Nephron (organoid): ENCODE measurements at regions not wholly inside any gene's neighbourhood (a gene's known extent, or its start where the extent isn't known, plus 50 kb on each side); places are given as distances from the start of the nearest gene placed in this dataset.
A peak's percentile ranks its signal among the peaks of the same experiment; 100 is the strongest.

ENCODE experiments used
- H3K27ac Mint-ChIP-seq, 3 experiments: 2 replicates each; pipeline ENCODE4 v1.8.0; 2020; ENCODE audit warnings: mixed read lengths in 3 of 3, mild to moderate bottlenecking in 2 of 3, moderate library complexity in 1 of 3
- H3K27me3 Mint-ChIP-seq: 2 replicates; pipeline ENCODE4 v1.8.0; 2021; ENCODE audit warnings: low read depth, mild to moderate bottlenecking, moderate library complexity, mixed read lengths
- H3K36me3 Mint-ChIP-seq: 2 replicates; pipeline ENCODE4 v1.8.0; 2020; ENCODE audit warnings: low read depth, mixed read lengths
- H3K4me1 Mint-ChIP-seq: 2 replicates; pipeline ENCODE4 v1.8.0; 2020; ENCODE audit warnings: mixed read lengths
- H3K4me3 Mint-ChIP-seq, 3 experiments: 2 replicates each; pipeline ENCODE4 v1.8.0; 2020; ENCODE audit warnings: mild to moderate bottlenecking in 3 of 3, mixed read lengths in 3 of 3, moderate library complexity in 2 of 3
- H3K9me3 Mint-ChIP-seq: 2 replicates; pipeline ENCODE4 v1.8.0; 2020; ENCODE audit warnings: mixed read lengths
- CTCF ChIP-seq, 3 experiments: fragments of 200-600 bp; sonication (generic); IDR thresholded peaks; one replicate each; pipeline ENCODE4 v1.5.0; 2021; ENCODE audit warnings: antibody characterized with exemption in 3 of 3; ENCODE audit not compliant: unreplicated experiment in 3 of 3

DNA sequence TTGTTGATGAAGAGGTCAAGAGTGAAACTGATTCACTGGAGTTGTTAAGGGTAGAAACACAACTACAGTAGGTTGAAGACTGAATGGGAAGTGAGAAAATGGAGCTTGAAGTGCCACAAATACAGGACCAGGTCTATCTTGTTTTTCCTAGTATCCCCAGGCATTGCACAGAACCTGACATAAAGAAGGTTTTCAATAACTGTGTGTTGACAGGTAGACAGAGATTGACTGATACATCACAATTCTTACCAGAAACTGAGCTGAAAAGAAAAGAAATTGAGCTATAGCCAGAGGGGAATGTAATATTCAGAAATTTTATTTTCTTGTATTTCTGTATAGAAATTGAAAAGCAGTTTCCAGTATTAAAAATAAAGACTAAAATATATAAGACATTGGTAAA, 767.7 kb downstream of the PCDH17 start:
- Mint-ChIP-seq H3K9me3 (peaks cover 22% of the 10 kb centered on the region), H3K4me1 (no peaks in the 10 kb centered on the region), H3K27ac (no peak overlapping the region), H3K36me3 (no peaks in the 10 kb centered on the region), H3K27me3 (no peaks in the 10 kb centered on the region), H3K4me3 (no peak overlapping the region)
- TF ChIP-seq CTCF (IDR thresholded peaks at IDR 0.05; ENCODE audit: unreplicated experiment in 3 of 3): no peak

- Mint-ChIP-seq H3K27ac (no peak overlapping the region), H3K9me3 (peaks cover 15% of the 10 kb centered on the region), H3K36me3 (no peaks in the 10 kb centered on the region), H3K27me3 (no peaks in the 10 kb centered on the region), H3K4me3 (no peak overlapping the region), H3K4me1 (no peaks in the 10 kb centered on the region)
- no peak for TF ChIP-seq CTCF (IDR thresholded peaks at IDR 0.05; ENCODE audit: unreplicated experiment in 3 of 3)
These were observed 775.0 kb downstream of the PCDH17 start for GRCh38 chr13:58406545-58406944.

GRCh38 chr13:58429917-58430316, 798.4 kb downstream of the PCDH17 start:
- no peak overlapping the region for H3K27ac Mint-ChIP-seq
- H3K36me3 Mint-ChIP-seq: peaks cover 9% of the 10 kb centered on the region
- peaks cover 4% of the 10 kb centered on the region for H3K27me3 Mint-ChIP-seq
- peaks cover 3% of the 10 kb centered on the region for H3K4me1 Mint-ChIP-seq
- no peak overlapping the region for H3K4me3 Mint-ChIP-seq
- H3K9me3 Mint-ChIP-seq: peaks cover 25% of the 10 kb centered on the region
- no peak for TF ChIP-seq CTCF (IDR thresholded peaks at IDR 0.05; ENCODE audit: unreplicated experiment in 3 of 3)

GRCh38 chr13:58434943-58435342, 803.4 kb downstream of the PCDH17 start:
- TF ChIP-seq CTCF (IDR thresholded peaks at IDR 0.05; ENCODE audit: unreplicated experiment in 3 of 3): no peak

GRCh38 chr13:58437427-58437826, 805.9 kb downstream of the PCDH17 start:
- Mint-ChIP-seq H3K4me3 (peak overlapping the region in 2 of 3 experiments; percentile 3 to 12), H3K4me1 (peaks cover 9% of the 10 kb centered on the region), H3K27me3 (peaks cover 4% of the 10 kb centered on the region), H3K27ac (peak overlapping the region; percentile 19 to 71 (median 25)), H3K9me3 (no peaks in the 10 kb centered on the region), H3K36me3 (no peaks in the 10 kb centered on the region)
- TF ChIP-seq CTCF (IDR thresholded peaks at IDR 0.05; ENCODE audit: unreplicated experiment in 3 of 3): no peak

More at GRCh38 chr13:58434943-58435342, 803.4 kb downstream of the PCDH17 start:
- peak overlapping the region in 1 of 3 experiments; percentile 77 for H3K27ac Mint-ChIP-seq
- peaks cover 4% of the 10 kb centered on the region for H3K36me3 Mint-ChIP-seq
- H3K9me3 Mint-ChIP-seq: peaks cover 5% of the 10 kb centered on the region
- peaks cover 9% of the 10 kb centered on the region for H3K4me1 Mint-ChIP-seq
- no peak overlapping the region for H3K4me3 Mint-ChIP-seq
- peaks cover 4% of the 10 kb centered on the region for H3K27me3 Mint-ChIP-seq

- no peak overlapping the region for H3K27ac Mint-ChIP-seq
- H3K4me3 Mint-ChIP-seq: no peak overlapping the region
- no peaks in the 10 kb centered on the region for H3K36me3 Mint-ChIP-seq
- H3K9me3 Mint-ChIP-seq: no peaks in the 10 kb centered on the region
- no peaks in the 10 kb centered on the region for H3K4me1 Mint-ChIP-seq
- TF ChIP-seq CTCF (IDR thresholded peaks at IDR 0.05; ENCODE audit: unreplicated experiment in 3 of 3): no peak
- no peaks in the 10 kb centered on the region for H3K27me3 Mint-ChIP-seq
These were observed 815.4 kb downstream of the PCDH17 start for GRCh38 chr13:58446979-58447378.
